ENCODE measurements at regions not wholly inside any gene's neighbourhood (a gene's known extent, or its start where the extent isn't known, plus 50 kb on each side); places are given as distances from the start of the nearest gene placed in this dataset.

- H3K27ac ChIP-seq (ENCODE audit: low read depth, low read length), result no peak overlapping the region
- H3K36me3 ChIP-seq (ENCODE audit: insufficient read depth, low read length), result no peaks in the 10 kb centered on the region
- H3K4me1 ChIP-seq (ENCODE audit: insufficient read depth, low read length), result peaks cover 7% of the 10 kb centered on the region; the same call in 1 of the 2 replicates
- no peak overlapping the region for H3K4me3 ChIP-seq (ENCODE audit: low read length)
- H3K9ac ChIP-seq (ENCODE audit: low read depth, low read length), result no peak overlapping the region
- 100% methylated on average over 1 of the region's 1 CpG for WGBS
- no peaks in the 10 kb centered on the region for H3K27me3 ChIP-seq (ENCODE audit: insufficient read depth, low read length)
- H3K9me3 ChIP-seq (ENCODE audit: insufficient read depth, low read depth, low read length), result no peaks in the 10 kb centered on the region
Observed at GRCh38 chr12:89253488-89253887, 98.8 kb downstream of the DUSP6 start.

GRCh38 chr12:89252284-89252683, 100.0 kb downstream of the DUSP6 start:
- H3K9ac ChIP-seq (ENCODE audit: low read depth, low read length), result no peak overlapping the region
- H3K36me3 ChIP-seq (ENCODE audit: insufficient read depth, low read length), result no peaks in the 10 kb centered on the region
- no peaks in the 10 kb centered on the region for H3K9me3 ChIP-seq (ENCODE audit: insufficient read depth, low read depth, low read length)
- H3K27me3 ChIP-seq (ENCODE audit: insufficient read depth, low read length), result no peaks in the 10 kb centered on the region
- H3K27ac ChIP-seq (ENCODE audit: low read depth, low read length), result no peak overlapping the region
- no peak overlapping the region for H3K4me3 ChIP-seq (ENCODE audit: low read length)
- peaks cover 19% of the 10 kb centered on the region for H3K4me1 ChIP-seq (ENCODE audit: insufficient read depth, low read length)
- 96% methylated on average over 4 of the region's 4 CpGs for WGBS

GRCh38 chr12:89251342-89252271, 100.7 kb downstream of the DUSP6 start:
- Histone ChIP-seq H3K27ac (ENCODE audit: low read depth, low read length) (no peak overlapping the region), H3K27me3 (ENCODE audit: insufficient read depth, low read length) (peaks cover 4% of the 10 kb centered on the region), H3K4me1 (ENCODE audit: insufficient read depth, low read length) (peaks cover 26% of the 10 kb centered on the region), H3K9me3 (ENCODE audit: insufficient read depth, low read depth, low read length) (no peaks in the 10 kb centered on the region), H3K36me3 (ENCODE audit: insufficient read depth, low read length) (no peaks in the 10 kb centered on the region), H3K9ac (ENCODE audit: low read depth, low read length) (no peak overlapping the region), H3K4me3 (ENCODE audit: low read length) (no peak overlapping the region)
- WGBS, result 92% methylated on average over 5 of the region's 6 CpGs

- Histone ChIP-seq H3K4me3 (ENCODE audit: low read length) (no peak overlapping the region), H3K4me1 (ENCODE audit: insufficient read depth, low read length) (peaks cover 33% of the 10 kb centered on the region), H3K36me3 (ENCODE audit: insufficient read depth, low read length) (no peaks in the 10 kb centered on the region)
Observed at GRCh38 chr12:89250636-89251035, 101.7 kb downstream of the DUSP6 start.

GRCh38 chr12:89250213-89250612, 102.1 kb downstream of the DUSP6 start:
- Histone ChIP-seq H3K36me3 (ENCODE audit: insufficient read depth, low read length) (no peaks in the 10 kb centered on the region), H3K27me3 (ENCODE audit: insufficient read depth, low read length) (peaks cover 18% of the 10 kb centered on the region), H3K9me3 (ENCODE audit: insufficient read depth, low read depth, low read length) (no peaks in the 10 kb centered on the region), H3K27ac (ENCODE audit: low read depth, low read length) (no peak overlapping the region), H3K9ac (ENCODE audit: low read depth, low read length) (no peak overlapping the region), H3K4me1 (ENCODE audit: insufficient read depth, low read length) (peaks cover 37% of the 10 kb centered on the region), H3K4me3 (ENCODE audit: low read length) (no peak overlapping the region)
- 94% methylated on average over 2 of the region's 2 CpGs for WGBS

More at GRCh38 chr12:89250636-89251035, 101.7 kb downstream of the DUSP6 start:
- Histone ChIP-seq H3K27me3 (ENCODE audit: insufficient read depth, low read length) (peaks cover 13% of the 10 kb centered on the region), H3K9ac (ENCODE audit: low read depth, low read length) (no peak overlapping the region), H3K27ac (ENCODE audit: low read depth, low read length) (no peak overlapping the region), H3K9me3 (ENCODE audit: insufficient read depth, low read depth, low read length) (no peaks in the 10 kb centered on the region)

GRCh38 chr12:89247967-89248366, 104.3 kb downstream of the DUSP6 start:
- no peak overlapping the region for H3K4me3 ChIP-seq (ENCODE audit: low read length)
- H3K27ac ChIP-seq (ENCODE audit: low read depth, low read length), result no peak overlapping the region
- 100% methylated on average over 2 of the region's 2 CpGs for WGBS
- peaks cover 51% of the 10 kb centered on the region for H3K4me1 ChIP-seq (ENCODE audit: insufficient read depth, low read length)
- H3K27me3 ChIP-seq (ENCODE audit: insufficient read depth, low read length), result peaks cover 36% of the 10 kb centered on the region
- no peak overlapping the region for H3K9ac ChIP-seq (ENCODE audit: low read depth, low read length)
- no peaks in the 10 kb centered on the region for H3K36me3 ChIP-seq (ENCODE audit: insufficient read depth, low read length)
- no peaks in the 10 kb centered on the region for H3K9me3 ChIP-seq (ENCODE audit: insufficient read depth, low read depth, low read length)

- Histone ChIP-seq H3K9ac (ENCODE audit: low read depth, low read length) (no peak overlapping the region), H3K9me3 (ENCODE audit: insufficient read depth, low read depth, low read length) (no peaks in the 10 kb centered on the region), H3K4me1 (ENCODE audit: insufficient read depth, low read length) (peaks cover 48% of the 10 kb centered on the region), H3K27me3 (ENCODE audit: insufficient read depth, low read length) (peaks cover 36% of the 10 kb centered on the region), H3K27ac (ENCODE audit: low read depth, low read length) (no peak overlapping the region), H3K4me3 (ENCODE audit: low read length) (no peak overlapping the region), H3K36me3 (ENCODE audit: insufficient read depth, low read length) (no peaks in the 10 kb centered on the region)
- WGBS, result 55% methylated on average over 2 of the region's 2 CpGs
Observed at GRCh38 chr12:89247541-89247942, 104.8 kb downstream of the DUSP6 start.

- no peak overlapping the region; the same call in 1 of the 2 replicates for H3K4me3 ChIP-seq (ENCODE audit: low read length)
- WGBS, result 31% methylated on average over 5 of the region's 5 CpGs
Observed at GRCh38 chr12:89245090-89245489, 107.2 kb downstream of the DUSP6 start.

GRCh38 chr12:89244536-89244935, 107.8 kb downstream of the DUSP6 start:
- WGBS, result 76% methylated on average over 3 of the region's 3 CpGs
- Histone ChIP-seq H3K4me1 (ENCODE audit: insufficient read depth, low read length) (peaks cover 48% of the 10 kb centered on the region), H3K27me3 (ENCODE audit: insufficient read depth, low read length) (peaks cover 36% of the 10 kb centered on the region), H3K36me3 (ENCODE audit: insufficient read depth, low read length) (no peaks in the 10 kb centered on the region), H3K9me3 (ENCODE audit: insufficient read depth, low read depth, low read length) (no peaks in the 10 kb centered on the region), H3K27ac (ENCODE audit: low read depth, low read length) (no peak overlapping the region), H3K9ac (ENCODE audit: low read depth, low read length) (no peak overlapping the region), H3K4me3 (ENCODE audit: low read length) (no peak overlapping the region)

More at GRCh38 chr12:89245090-89245489, 107.2 kb downstream of the DUSP6 start:
- Histone ChIP-seq H3K27ac (ENCODE audit: low read depth, low read length) (no peak overlapping the region), H3K9ac (ENCODE audit: low read depth, low read length) (no peak overlapping the region), H3K27me3 (ENCODE audit: insufficient read depth, low read length) (peaks cover 36% of the 10 kb centered on the region), H3K36me3 (ENCODE audit: insufficient read depth, low read length) (no peaks in the 10 kb centered on the region), H3K9me3 (ENCODE audit: insufficient read depth, low read depth, low read length) (no peaks in the 10 kb centered on the region), H3K4me1 (ENCODE audit: insufficient read depth, low read length) (peaks cover 48% of the 10 kb centered on the region)

GRCh38 chr12:89243771-89244170, 108.5 kb downstream of the DUSP6 start:
- H3K4me3 ChIP-seq (ENCODE audit: low read length), result no peak overlapping the region

GRCh38 chr12:89239534-89239933, 112.8 kb downstream of the DUSP6 start:
- Histone ChIP-seq H3K9me3 (ENCODE audit: insufficient read depth, low read depth, low read length) (no peaks in the 10 kb centered on the region), H3K9ac (ENCODE audit: low read depth, low read length) (no peak overlapping the region), H3K4me3 (ENCODE audit: low read length) (no peak overlapping the region), H3K36me3 (ENCODE audit: insufficient read depth, low read length) (no peaks in the 10 kb centered on the region), H3K27me3 (ENCODE audit: insufficient read depth, low read length) (peaks cover 13% of the 10 kb centered on the region), H3K4me1 (ENCODE audit: insufficient read depth, low read length) (peaks cover 9% of the 10 kb centered on the region; the same call in 1 of the 2 replicates), H3K27ac (ENCODE audit: low read depth, low read length) (no peak overlapping the region)
- 81% methylated on average over 1 of the region's 2 CpGs for WGBS

More at GRCh38 chr12:89243771-89244170, 108.5 kb downstream of the DUSP6 start:
- Histone ChIP-seq H3K27ac (ENCODE audit: low read depth, low read length) (no peak overlapping the region), H3K36me3 (ENCODE audit: insufficient read depth, low read length) (no peaks in the 10 kb centered on the region), H3K9ac (ENCODE audit: low read depth, low read length) (no peak overlapping the region), H3K9me3 (ENCODE audit: insufficient read depth, low read depth, low read length) (no peaks in the 10 kb centered on the region), H3K4me1 (ENCODE audit: insufficient read depth, low read length) (peaks cover 48% of the 10 kb centered on the region), H3K27me3 (ENCODE audit: insufficient read depth, low read length) (peaks cover 36% of the 10 kb centered on the region)
- 95% methylated on average over 1 of the region's 1 CpG for WGBS
